IPS-20b (cell line): ENCODE measurements at regions not wholly inside any gene's neighbourhood (a gene's known extent, or its start where the extent isn't known, plus 50 kb on each side); places are given as distances from the start of the nearest gene placed in this dataset.
"Not testable (repeated sequence)": the region's sequence is repeated elsewhere in the genome, so short reads cannot be mapped to it uniquely, and the experiment has no call there.

Experiments used
- H3K27ac ChIP-seq: one replicate; pipeline ENCODE4 v1.5.1; 2013; ENCODE audit warnings: low read length
- H3K27me3 ChIP-seq: 2 replicates; pipeline ENCODE4 v1.6.1; 2013; ENCODE audit warnings: mild to moderate bottlenecking, low read length, inconsistent platforms; ENCODE audit not compliant: insufficient read depth
- H3K36me3 ChIP-seq: 2 replicates; pipeline ENCODE4 v1.6.1; 2013; ENCODE audit warnings: low read depth, mild to moderate bottlenecking, inconsistent platforms, low read length, moderate library complexity; ENCODE audit not compliant: insufficient read depth
- H3K4me1 ChIP-seq: 2 replicates; pipeline ENCODE4 v1.6.1; 2013; ENCODE audit warnings: mild to moderate bottlenecking, control low read depth, inconsistent platforms, low read length, moderate library complexity; ENCODE audit not compliant: insufficient read depth
- H3K4me3 ChIP-seq: 2 replicates; pipeline ENCODE4 v1.5.1; 2013; ENCODE audit warnings: mild to moderate bottlenecking, low read length, inconsistent platforms
- H3K9ac ChIP-seq: 2 replicates; pipeline ENCODE4 v1.6.1; 2013; ENCODE audit warnings: low read depth, mild to moderate bottlenecking, inconsistent platforms, low read length, moderate library complexity
- H3K9me3 ChIP-seq: 2 replicates; pipeline ENCODE4 v1.6.1; 2013; ENCODE audit warnings: mild to moderate bottlenecking, low read depth, low read length, inconsistent platforms; ENCODE audit not compliant: insufficient read depth

- H3K36me3 ChIP-seq = no peaks in the 10 kb centered on the region
- H3K9ac ChIP-seq = no peak overlapping the region
- no peak overlapping the region for H3K4me3 ChIP-seq
- H3K4me1 ChIP-seq = no peaks in the 10 kb centered on the region
- no peaks in the 10 kb centered on the region for H3K27me3 ChIP-seq
- H3K27ac ChIP-seq = no peak overlapping the region
- peaks cover 57% of the 10 kb centered on the region for H3K9me3 ChIP-seq
These were observed 148.2 kb downstream of the EMB start for GRCh38 chr5:50292735-50293394.

- not testable (repeated sequence) for H3K4me1 ChIP-seq, H3K9ac ChIP-seq, H3K4me3 ChIP-seq, H3K36me3 ChIP-seq, H3K27ac ChIP-seq, H3K27me3 ChIP-seq
- peaks cover 45% of the 10 kb centered on the region for H3K9me3 ChIP-seq
These were observed 160.6 kb downstream of the EMB start for GRCh38 chr5:50280461-50280860.
